ENCODE measurements at regions not wholly inside any gene's neighbourhood (a gene's known extent, or its start where the extent isn't known, plus 50 kb on each side); places are given as distances from the start of the nearest gene placed in this dataset.

GRCh38 chr6:100944644-100945043, 63.5 kb upstream of the ASCC3 start:
- DNase-seq, result no peak

GRCh38 chr6:100946021-100946540, 65.0 kb upstream of the ASCC3 start:
- no peak for DNase-seq

GRCh38 chr6:100946711-100947110, 65.6 kb upstream of the ASCC3 start:
- no peak for DNase-seq

GRCh38 chr6:100948381-100949133, 67.4 kb upstream of the ASCC3 start:
- DNase-seq, result no peak

- no peak for DNase-seq
These were observed 70.9 kb upstream of the ASCC3 start for GRCh38 chr6:100952006-100952405.

GRCh38 chr6:100959280-100959679, 78.2 kb upstream of the ASCC3 start:
- no peak for DNase-seq

- no peak for DNase-seq
These were observed 81.3 kb upstream of the ASCC3 start for GRCh38 chr6:100962466-100962865.

GRCh38 chr6:100965067-100965466, 83.9 kb upstream of the ASCC3 start:
- no peak for DNase-seq

- no peak for DNase-seq
These were observed 87.8 kb upstream of the ASCC3 start for GRCh38 chr6:100968949-100969348.

GRCh38 chr6:100979267-100979666, 98.1 kb upstream of the ASCC3 start:
- DNase-seq, result no peak

- DNase-seq, result no peak
These were observed 99.8 kb upstream of the ASCC3 start for GRCh38 chr6:100980949-100981348.

- DNase-seq, result no peak
These were observed 105.8 kb upstream of the ASCC3 start for GRCh38 chr6:100986921-100987320.

- no peak for DNase-seq
These were observed 106.4 kb upstream of the ASCC3 start for GRCh38 chr6:100987556-100987955.

- DNase-seq, result no peak
These were observed 107.4 kb upstream of the ASCC3 start for GRCh38 chr6:100988391-100988984.

- DNase-seq, result no peak
These were observed 108.9 kb upstream of the ASCC3 start for GRCh38 chr6:100990070-100990469.

- DNase-seq, result no peak
These were observed 115.3 kb upstream of the ASCC3 start for GRCh38 chr6:100996409-100996808.

- DNase-seq, result no peak
These were observed 117.0 kb upstream of the ASCC3 start for GRCh38 chr6:100998111-100998510.

- DNase-seq, result no peak
These were observed 118.0 kb upstream of the ASCC3 start for GRCh38 chr6:100999034-100999597.

GRCh38 chr6:101000341-101000740, 119.2 kb upstream of the ASCC3 start:
- DNase-seq, result no peak

- DNase-seq, result no peak
These were observed 119.9 kb upstream of the ASCC3 start for GRCh38 chr6:101001012-101001411.

GRCh38 chr6:101001607-101002006, 120.5 kb upstream of the ASCC3 start:
- no peak for DNase-seq

- no peak for DNase-seq
These were observed 121.9 kb upstream of the ASCC3 start for GRCh38 chr6:101003075-101003474.

GRCh38 chr6:101011186-101011585, 130.1 kb upstream of the ASCC3 start:
- no peak for DNase-seq

- DNase-seq, result no peak
These were observed 132.6 kb upstream of the ASCC3 start for GRCh38 chr6:101013612-101014195.
